ENCODE measurements at regions not wholly inside any gene's neighbourhood (a gene's known extent, or its start where the extent isn't known, plus 50 kb on each side); places are given as distances from the start of the nearest gene placed in this dataset.

- no peak for DNase-seq
These were observed 68.0 kb upstream of the FAM20C start for GRCh38 chr7:124130-124949.

DNA sequence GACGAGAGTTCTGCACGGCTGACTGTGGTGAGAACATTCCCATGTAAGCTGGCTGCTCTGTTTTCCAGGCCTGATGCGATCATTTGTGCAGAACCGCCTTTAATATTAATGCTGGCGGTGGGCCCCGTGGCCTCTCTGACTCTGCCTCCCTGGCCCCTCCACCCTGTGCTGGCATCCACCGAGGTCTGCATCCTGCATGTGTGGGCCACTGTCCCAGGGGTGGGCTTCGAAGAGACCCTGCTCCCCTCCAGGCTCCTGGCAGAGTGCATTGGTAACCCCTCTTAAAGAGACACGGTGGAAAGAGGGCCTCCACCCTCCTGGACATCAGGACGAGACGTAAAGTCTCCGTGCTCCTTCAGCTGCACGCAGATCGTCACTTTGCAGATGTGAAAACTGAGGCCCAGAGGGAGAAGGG lies 67.3 kb upstream of the FAM20C start:
- DNase-seq: no peak

GRCh38 chr7:125661-126060 lies 66.7 kb upstream of the FAM20C start:
- no peak for DNase-seq

- DNase-seq: no peak
These were observed 66.0 kb upstream of the FAM20C start for GRCh38 chr7:126368-126767.

DNA sequence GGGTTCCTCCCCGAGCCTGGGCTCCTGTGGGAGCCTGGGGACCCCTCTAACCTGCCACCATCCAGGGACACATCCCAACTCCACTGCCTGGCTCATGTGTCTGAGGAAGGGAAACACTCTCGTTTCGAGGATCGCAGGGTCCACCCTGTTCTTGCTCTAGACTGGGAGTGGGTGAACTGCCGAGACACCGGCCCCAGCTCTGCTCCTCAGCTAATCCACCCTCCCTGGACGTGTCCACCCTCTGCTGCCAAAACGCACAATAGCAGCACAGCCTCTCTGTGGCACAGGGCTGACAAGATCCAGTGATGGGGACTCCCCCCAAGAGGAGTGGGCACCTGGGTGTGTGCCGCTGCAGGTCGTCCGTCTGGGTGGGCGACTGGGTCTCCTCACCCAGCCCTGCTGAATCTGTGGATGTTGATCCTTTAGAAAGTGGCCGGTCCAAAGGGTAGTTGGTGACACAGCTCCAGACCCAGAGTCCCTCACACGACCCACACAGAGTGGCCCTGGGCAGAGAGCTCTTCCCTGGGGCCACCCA lies 65.2 kb upstream of the FAM20C start:
- DNase-seq: no peak

DNA sequence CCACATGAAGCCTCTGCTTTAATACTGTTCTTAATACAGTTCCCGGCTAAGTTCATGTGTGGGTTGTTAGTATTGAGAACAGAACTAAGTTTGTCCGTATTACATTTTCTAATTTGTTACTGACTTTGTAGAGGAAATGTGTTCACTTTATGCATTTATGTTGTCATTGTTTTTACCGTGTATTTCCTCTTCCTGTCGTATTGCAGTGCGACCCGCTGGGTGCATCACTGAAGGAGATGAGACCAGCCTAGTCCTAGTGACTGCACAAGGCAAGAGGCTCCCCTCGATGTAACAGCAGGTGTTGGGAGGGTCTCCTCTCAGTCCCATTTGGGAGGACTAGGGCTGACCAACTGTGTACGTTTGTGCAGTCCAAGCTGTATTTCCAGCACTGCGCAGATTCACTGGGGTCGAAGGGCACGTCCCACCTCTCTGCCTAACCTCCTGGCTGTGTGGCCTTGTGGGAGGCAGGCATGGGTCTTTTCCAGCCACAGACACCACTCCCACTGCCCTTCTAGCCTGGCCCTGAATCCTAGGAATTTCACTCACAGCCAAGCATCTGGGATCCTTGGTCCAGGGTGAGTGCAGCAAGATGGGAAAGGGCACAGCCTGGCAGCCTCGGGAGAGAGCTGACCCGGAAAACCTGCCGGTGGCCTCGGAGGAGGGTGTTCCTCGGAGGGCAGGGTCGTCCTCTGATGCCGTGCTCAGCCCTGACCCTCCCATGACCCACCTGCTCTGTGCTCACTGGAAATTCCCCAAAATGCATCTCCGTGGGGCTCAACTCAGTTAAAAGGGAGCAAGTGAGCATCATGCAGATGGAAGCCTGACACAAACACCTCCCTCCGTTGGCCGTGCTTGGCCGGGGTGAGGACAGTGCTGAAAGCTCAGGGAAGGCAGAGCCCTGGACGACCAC lies 63.9 kb upstream of the FAM20C start:
- no peak for DNase-seq

DNA sequence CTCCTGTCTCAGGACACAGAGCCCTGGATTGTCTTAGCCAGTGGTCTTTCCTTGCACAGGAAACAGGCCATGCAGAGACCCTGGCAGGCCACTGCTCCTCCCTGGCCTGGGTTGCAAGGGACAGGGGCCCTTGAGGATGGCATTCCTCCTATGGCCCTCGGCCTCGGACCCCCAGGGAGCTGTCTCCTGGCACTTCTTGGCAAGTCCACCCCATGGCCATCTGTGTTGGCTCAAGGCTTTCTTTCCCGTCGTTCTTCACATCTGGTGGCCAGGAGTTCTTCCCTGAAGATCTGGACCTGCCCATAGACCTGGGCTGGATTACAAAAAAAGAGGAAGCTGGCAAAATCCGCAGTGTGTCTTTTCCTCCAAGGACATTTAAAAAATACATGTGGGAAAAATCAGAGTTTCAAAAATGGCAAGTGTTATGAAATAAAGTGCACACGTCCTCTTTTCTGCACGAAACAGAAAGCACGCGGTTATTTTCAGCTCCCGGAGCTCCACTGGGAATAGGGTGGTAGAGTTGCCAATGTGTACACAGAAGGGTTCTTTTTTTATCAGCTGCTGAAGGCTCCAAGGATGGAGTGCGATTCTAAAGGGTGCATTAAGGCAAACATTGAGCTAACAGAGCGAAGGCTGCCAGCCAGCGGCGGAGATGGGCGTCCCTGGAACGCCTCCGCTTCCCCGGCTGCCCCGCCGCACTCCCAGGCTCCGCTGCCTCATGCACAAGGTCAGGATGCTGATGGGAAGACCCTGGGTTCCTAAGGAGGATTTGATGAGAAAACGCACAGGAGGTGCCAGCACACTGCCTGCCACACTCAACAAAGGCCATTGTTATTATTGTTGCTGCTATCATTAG lies 62.8 kb upstream of the FAM20C start:
- DNase-seq: no peak

- DNase-seq: no peak
These were observed 62.2 kb upstream of the FAM20C start for GRCh38 chr7:130222-130572.

GRCh38 chr7:130875-131780 lies 61.2 kb upstream of the FAM20C start:
- DNase-seq: no peak

DNA sequence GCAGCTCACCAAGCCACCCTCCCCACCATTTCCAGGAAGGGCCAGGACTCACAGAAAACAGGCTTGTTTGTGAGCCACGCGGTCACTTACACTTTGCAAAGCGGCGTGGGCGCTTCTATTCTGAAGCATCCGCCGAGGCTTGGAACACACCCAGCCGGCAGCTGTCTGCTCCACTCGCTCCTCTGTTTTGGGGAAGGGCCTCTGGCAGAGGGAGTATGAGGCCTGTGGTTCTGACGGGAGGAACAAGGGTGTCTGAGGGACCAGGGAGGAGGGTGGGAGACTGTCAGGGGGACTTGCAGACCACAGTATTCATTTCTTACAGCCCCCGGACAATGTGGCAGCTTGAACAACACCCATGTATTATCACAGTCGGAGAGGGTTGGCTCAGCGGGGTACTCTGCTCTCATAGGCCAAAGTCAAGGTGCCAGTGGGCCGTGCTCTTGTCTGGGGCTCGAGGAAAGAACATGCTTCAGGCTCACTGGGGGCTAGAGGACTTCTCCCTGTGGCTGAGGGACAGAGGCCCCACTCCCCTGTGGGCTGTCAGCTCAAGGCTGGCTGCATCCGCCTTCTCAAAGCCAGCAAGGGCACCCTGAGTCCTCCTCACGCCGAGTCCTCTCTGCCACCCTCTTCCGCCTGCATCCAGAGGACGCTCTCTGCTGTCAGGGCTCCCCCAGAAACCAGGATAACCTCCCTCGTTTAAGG lies 60.4 kb upstream of the FAM20C start:
- DNase-seq: no peak

- DNase-seq: no peak
These were observed 59.5 kb upstream of the FAM20C start for GRCh38 chr7:132899-133298.

DNA sequence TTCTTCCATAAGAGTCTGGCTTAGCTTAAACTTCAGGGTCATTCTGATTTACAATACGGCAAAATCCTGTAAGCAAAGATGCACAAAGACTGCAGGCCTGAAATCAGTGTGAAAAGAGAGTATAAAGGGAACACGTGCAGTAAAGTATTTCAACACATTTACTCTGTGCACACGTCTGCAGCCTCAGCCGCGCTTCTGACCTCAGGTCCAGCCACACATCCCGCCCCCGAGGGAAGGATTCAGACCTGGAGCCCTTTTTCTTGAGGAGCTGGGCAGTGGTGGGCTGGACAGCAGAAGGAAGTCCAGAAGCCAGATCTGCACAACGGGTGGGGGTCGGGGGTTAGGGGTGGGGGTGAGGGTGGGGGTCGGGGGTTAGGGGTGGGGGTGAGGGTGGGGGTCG lies 58.9 kb upstream of the FAM20C start:
- no peak for DNase-seq

GRCh38 chr7:134029-134428 lies 58.3 kb upstream of the FAM20C start:
- DNase-seq: no peak

DNA sequence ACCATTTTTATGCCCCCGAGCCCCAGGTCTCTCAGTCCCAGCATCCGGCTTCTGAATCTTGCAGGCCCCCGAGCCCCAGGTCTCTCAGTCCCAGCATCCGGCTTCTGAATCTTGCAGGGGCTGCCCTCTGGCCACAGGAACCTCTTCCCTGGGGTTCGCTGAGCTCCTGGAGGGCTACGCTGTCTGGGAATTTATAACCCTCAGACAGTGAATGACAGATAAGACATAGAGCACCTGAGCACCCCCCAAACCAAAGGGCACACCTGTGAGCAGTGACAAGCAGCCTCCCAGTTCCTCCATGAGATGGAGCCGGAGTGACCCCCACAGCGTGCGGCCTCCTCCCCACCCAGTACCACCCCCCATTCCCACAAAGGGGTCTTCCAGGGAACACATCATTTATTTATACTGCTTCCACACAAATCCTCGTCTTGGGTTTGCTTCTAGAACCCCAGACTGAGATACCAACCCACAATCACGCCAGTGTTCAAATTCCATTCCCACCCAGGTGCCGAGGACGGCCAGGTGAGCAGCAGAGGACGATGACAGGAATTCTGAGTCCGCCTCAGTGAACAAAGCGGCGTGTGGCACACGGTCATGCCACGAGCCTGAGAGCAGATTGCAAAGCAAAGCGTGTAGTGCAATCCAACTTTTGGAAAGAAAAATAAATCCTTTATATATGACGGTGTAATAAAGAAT lies 57.7 kb upstream of the FAM20C start:
- no peak for DNase-seq

- no peak for DNase-seq
These were observed 57.1 kb upstream of the FAM20C start for GRCh38 chr7:135257-135653.

DNA sequence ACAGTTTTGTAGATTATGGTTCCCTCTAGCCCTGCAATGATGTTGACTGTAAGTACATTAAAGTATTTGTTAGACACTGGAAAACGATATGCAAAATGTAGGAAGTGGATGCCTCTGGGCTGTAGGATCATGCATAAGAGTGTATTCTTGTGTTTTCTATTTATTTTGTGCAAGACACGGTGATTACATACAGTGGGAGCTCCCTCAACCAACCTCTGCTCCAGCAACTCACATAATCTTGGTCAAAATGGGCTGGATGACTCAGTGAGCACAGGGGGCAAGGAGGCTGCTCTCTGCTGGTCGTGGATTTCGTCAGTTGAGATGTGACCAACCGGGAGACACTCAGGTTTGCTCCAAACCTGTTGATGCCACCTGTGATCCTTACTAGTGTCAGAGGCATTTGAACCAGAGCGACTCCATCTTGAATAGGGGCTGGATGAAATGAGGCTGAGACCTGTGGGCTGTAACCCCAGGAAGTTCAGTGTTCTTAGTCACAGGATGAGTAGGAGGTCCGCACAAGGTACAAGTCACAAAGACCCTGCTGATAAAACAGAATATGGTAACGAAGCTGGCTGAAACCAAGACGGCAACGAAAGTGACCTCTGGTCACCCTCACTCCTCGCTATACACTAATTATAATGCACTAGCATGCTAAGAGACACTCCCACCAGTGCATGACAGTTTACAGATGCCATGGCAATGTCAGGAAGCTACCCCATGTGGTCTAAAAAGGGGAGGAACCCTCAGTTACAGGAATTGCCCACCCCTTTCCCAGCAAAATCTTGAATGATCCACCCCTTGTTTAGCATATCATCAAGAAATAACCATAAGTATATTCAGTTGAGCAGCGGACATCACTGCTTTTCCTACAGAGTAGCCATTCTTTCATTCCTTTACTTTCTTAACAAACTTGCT lies 56.4 kb upstream of the FAM20C start:
- no peak for DNase-seq

DNA sequence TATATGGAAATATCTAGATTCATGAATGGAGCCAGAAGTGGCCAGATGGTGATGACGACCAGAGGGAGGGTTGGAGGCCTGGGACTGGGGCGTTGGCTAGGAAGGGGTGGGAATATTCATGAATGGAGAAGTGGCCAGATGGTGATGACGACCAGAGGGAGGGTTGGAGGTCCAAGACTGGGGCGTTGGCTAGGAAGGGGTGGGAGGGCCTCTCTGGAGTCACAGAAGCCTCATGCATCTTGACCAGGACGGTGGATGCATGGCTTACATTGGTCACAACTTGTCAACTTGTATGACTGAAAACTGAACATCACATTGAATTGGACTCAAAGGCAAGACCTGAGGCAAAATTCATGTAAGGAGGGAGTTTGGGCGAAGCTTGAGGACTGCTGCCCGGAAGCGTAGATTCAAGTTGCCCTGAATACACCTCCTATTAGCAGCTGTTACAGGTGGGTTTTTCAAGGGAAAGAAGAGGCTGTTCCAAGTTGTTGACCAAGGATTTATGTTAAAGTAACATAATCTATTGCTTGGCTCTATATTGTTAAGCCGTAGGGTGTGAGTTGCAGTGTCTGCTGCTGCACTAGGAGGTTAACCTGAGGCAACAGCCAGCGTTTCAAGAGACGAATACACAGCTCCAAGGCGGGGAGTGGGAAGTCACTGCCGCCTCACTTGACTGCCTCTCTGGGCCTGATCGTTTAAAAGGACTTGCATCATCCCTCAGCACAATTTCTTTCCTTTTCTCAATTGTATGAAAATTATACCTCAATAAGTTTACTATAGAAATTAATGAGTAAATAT lies 55.1 kb upstream of the FAM20C start:
- no peak for DNase-seq

GRCh38 chr7:139131-139530 lies 53.2 kb upstream of the FAM20C start:
- DNase-seq: no peak

Measured in stimulated activated CD4-positive, alpha-beta T cell treated with anti-CD3 and anti-CD28 coated beads, Interleukin-2, amount 100 ng/mL, for 24 hours (primary cell).